ENCODE measurements at regions not wholly inside any gene's neighbourhood (a gene's known extent, or its start where the extent isn't known, plus 50 kb on each side); places are given as distances from the start of the nearest gene placed in this dataset.

DNA sequence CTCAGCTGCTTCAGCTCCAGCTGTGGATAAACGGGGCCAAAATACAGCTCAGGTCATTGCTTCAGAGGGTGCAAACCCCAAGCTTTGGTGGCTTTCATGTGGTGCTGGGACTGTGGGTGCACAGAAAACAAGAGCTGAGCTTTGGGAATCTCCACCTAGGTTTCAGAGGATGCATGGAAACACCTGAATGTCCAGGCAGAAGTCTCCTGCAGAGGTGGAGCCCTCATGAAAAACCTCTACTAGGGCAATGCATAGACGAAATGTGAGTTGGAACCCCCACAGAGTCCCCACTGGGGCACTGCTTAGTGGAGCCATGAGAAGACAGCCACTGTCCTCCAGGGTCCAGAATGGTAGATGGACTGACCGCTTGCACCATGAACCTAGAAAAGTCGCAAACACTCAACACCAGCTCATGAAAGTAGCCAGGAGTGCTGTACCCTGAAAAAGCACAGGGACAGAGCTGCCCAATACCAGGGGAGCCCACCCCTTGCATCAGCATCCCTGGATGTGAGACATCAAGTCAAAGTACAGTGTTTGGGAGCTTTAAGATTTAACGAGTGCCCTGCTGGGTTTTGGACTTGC is 147.9 kb upstream of the SOX11 start:
- Histone ChIP-seq H3K9me3 (replicated peaks; ENCODE audit: control insufficient read depth, insufficient read depth, low read length) (peaks cover 3% of the 10 kb centered on the region; the same call in 1 of the 3 replicates), H3K27me3 (replicated peaks in 1 of 2; ENCODE audit: control insufficient read depth in 2 of 2, insufficient read depth in 2 of 2, low read length in 1 of 2) (no peaks in the 10 kb centered on the region), H3K79me2 (ENCODE audit: control insufficient read depth, insufficient read depth, low read length) (no peaks in the 10 kb centered on the region), H3K4me3 (no peak overlapping the region), H3K9ac (ENCODE audit: control insufficient read depth, insufficient read depth, low read length) (no peak overlapping the region), H2AFZ (ENCODE audit: control insufficient read depth, low read depth, low read length) (no peak overlapping the region), H3K27ac (ENCODE audit: control insufficient read depth, insufficient read depth) (no peak overlapping the region), H4K20me1 (ENCODE audit: control insufficient read depth, insufficient read depth) (no peaks in the 10 kb centered on the region), H3K4me2 (ENCODE audit: control insufficient read depth, insufficient read depth) (no peak overlapping the region), H3K4me1 (ENCODE audit: control insufficient read depth, insufficient read depth, low read length) (no peaks in the 10 kb centered on the region), H3K36me3 (ENCODE audit: control insufficient read depth in 2 of 2, insufficient read depth in 2 of 2, low read length in 1 of 2) (no peaks in the 10 kb centered on the region)
- ChIA-PET RAD21 (ENCODE audit: unreplicated experiment) (no interaction called here), POLR2A (no interaction called here), CTCF (no interaction called here), SMC1A (ENCODE audit: uncharacterized antibody, unreplicated experiment) (no interaction called here)
- ATAC-seq (no peak), FAIRE-seq (no peak), DNase-seq (ENCODE audit: low read depth, low spot score) (no peak)
- TF ChIP-seq, protein P1, sequence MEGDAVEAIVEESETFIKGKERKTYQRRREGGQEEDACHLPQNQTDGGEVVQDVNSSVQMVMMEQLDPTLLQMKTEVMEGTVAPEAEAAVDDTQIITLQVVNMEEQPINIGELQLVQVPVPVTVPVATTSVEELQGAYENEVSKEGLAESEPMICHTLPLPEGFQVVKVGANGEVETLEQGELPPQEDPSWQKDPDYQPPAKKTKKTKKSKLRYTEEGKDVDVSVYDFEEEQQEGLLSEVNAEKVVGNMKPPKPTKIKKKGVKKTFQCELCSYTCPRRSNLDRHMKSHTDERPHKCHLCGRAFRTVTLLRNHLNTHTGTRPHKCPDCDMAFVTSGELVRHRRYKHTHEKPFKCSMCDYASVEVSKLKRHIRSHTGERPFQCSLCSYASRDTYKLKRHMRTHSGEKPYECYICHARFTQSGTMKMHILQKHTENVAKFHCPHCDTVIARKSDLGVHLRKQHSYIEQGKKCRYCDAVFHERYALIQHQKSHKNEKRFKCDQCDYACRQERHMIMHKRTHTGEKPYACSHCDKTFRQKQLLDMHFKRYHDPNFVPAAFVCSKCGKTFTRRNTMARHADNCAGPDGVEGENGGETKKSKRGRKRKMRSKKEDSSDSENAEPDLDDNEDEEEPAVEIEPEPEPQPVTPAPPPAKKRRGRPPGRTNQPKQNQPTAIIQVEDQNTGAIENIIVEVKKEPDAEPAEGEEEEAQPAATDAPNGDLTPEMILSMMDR (IDR thresholded peaks at IDR 0.05 in 2 of 3, conservative IDR thresholded peaks at IDR 0.05 in 1 of 3; ENCODE audit: control insufficient read depth in 2 of 3, extremely low read depth in 1 of 3, insufficient read depth in 1 of 3, low read depth in 3 of 3, low read length in 3 of 3), result no peak
- TF ChIP-seq PAX5 (IDR thresholded peaks at IDR 0.05; ENCODE audit: borderline replicate concordance, low read depth, low read length), result no peak
- TF ChIP-seq EZH2 (IDR thresholded peaks at IDR 0.05; ENCODE audit: borderline replicate concordance, control insufficient read depth, low read depth, low read length), result no peak
- no peak for TF ChIP-seq RFX5 (IDR thresholded peaks at IDR 0.05; ENCODE audit: low read depth, low read length)
- intact Hi-C loops (cut with micrococcal nuclease; ENCODE audit: unreplicated experiment) (no loop called here), in situ Hi-C loops (cut with MboI) (no loop called here)
- no TSS peak for BruUV-seq (replicated peaks)
- WGBS (ENCODE audit: insufficient coverage, insufficient replicate concordance, low lambda C conversion rate, missing lambda C conversion rate), result 3% methylated on average over 5 of the region's 5 CpGs

DNA sequence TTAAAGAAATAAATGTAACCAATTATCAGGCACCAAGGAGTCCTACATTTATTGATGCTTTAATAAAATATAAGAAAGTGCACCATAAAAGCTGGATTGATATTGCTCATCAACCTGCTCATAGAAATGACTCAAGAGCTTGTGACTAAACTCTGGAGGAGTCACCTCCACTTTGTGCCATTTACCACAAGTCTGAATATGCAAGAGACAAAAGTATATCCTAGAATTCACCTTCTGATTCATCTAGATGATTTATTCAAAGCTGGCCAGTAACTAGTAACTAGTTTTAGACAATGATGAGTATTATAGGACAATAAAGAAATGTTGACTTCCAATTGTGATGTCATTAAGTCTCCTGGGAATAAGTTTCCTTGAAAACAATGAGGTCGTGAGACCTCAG is 146.0 kb upstream of the SOX11 start:
- ChIA-PET CTCF (no interaction called here), RAD21 (ENCODE audit: unreplicated experiment) (no interaction called here), POLR2A (no interaction called here), SMC1A (ENCODE audit: uncharacterized antibody, unreplicated experiment) (no interaction called here)
- no peaks in the 10 kb centered on the region for H3K27me3 ChIP-seq (replicated peaks in 1 of 2; ENCODE audit: control insufficient read depth in 2 of 2, insufficient read depth in 2 of 2, low read length in 1 of 2)
- no peaks in the 10 kb centered on the region for H3K4me1 ChIP-seq (ENCODE audit: control insufficient read depth, insufficient read depth, low read length)
- H2AFZ ChIP-seq (ENCODE audit: control insufficient read depth, low read depth, low read length), result no peak overlapping the region
- WGBS (ENCODE audit: insufficient coverage, insufficient replicate concordance, low lambda C conversion rate, missing lambda C conversion rate), result 10% methylated on average over 1 of the region's 1 CpG
- no peaks in the 10 kb centered on the region for H4K20me1 ChIP-seq (ENCODE audit: control insufficient read depth, insufficient read depth)
- no peak overlapping the region for H3K4me3 ChIP-seq
- H3K36me3 ChIP-seq (ENCODE audit: control insufficient read depth in 2 of 2, insufficient read depth in 2 of 2, low read length in 1 of 2), result no peaks in the 10 kb centered on the region
- BruUV-seq (replicated peaks), result no TSS peak
- in situ Hi-C loops (cut with MboI) (no loop called here), intact Hi-C loops (cut with micrococcal nuclease; ENCODE audit: unreplicated experiment) (no loop called here)
- H3K79me2 ChIP-seq (ENCODE audit: control insufficient read depth, insufficient read depth, low read length), result no peaks in the 10 kb centered on the region
- peaks cover 3% of the 10 kb centered on the region; the same call in 1 of the 3 replicates for H3K9me3 ChIP-seq (replicated peaks; ENCODE audit: control insufficient read depth, insufficient read depth, low read length)
- ATAC-seq, result no peak
- H3K27ac ChIP-seq (ENCODE audit: control insufficient read depth, insufficient read depth), result no peak overlapping the region
- no peak for FAIRE-seq
- H3K4me2 ChIP-seq (ENCODE audit: control insufficient read depth, insufficient read depth), result no peak overlapping the region
- no peak overlapping the region for H3K9ac ChIP-seq (ENCODE audit: control insufficient read depth, insufficient read depth, low read length)
- no peak for DNase-seq (ENCODE audit: low read depth, low spot score)
- TF ChIP-seq, protein P2, sequence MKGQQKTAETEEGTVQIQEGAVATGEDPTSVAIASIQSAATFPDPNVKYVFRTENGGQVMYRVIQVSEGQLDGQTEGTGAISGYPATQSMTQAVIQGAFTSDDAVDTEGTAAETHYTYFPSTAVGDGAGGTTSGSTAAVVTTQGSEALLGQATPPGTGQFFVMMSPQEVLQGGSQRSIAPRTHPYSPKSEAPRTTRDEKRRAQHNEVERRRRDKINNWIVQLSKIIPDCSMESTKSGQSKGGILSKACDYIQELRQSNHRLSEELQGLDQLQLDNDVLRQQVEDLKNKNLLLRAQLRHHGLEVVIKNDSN (IDR thresholded peaks at IDR 0.05; ENCODE audit: borderline replicate concordance, extremely low read length, insufficient read depth, low read depth, low read length), result no peak
- no peak for TF ChIP-seq SMC3 (IDR thresholded peaks at IDR 0.05; ENCODE audit: borderline replicate concordance, low read length)
- TF ChIP-seq POLR2AphosphoS5 (IDR thresholded peaks at IDR 0.05; ENCODE audit: low read length), result no peak
- TF ChIP-seq FOS (IDR thresholded peaks at IDR 0.05; ENCODE audit: borderline replicate concordance, extremely low read depth, insufficient read length), result no peak
- TF ChIP-seq, protein P3, sequence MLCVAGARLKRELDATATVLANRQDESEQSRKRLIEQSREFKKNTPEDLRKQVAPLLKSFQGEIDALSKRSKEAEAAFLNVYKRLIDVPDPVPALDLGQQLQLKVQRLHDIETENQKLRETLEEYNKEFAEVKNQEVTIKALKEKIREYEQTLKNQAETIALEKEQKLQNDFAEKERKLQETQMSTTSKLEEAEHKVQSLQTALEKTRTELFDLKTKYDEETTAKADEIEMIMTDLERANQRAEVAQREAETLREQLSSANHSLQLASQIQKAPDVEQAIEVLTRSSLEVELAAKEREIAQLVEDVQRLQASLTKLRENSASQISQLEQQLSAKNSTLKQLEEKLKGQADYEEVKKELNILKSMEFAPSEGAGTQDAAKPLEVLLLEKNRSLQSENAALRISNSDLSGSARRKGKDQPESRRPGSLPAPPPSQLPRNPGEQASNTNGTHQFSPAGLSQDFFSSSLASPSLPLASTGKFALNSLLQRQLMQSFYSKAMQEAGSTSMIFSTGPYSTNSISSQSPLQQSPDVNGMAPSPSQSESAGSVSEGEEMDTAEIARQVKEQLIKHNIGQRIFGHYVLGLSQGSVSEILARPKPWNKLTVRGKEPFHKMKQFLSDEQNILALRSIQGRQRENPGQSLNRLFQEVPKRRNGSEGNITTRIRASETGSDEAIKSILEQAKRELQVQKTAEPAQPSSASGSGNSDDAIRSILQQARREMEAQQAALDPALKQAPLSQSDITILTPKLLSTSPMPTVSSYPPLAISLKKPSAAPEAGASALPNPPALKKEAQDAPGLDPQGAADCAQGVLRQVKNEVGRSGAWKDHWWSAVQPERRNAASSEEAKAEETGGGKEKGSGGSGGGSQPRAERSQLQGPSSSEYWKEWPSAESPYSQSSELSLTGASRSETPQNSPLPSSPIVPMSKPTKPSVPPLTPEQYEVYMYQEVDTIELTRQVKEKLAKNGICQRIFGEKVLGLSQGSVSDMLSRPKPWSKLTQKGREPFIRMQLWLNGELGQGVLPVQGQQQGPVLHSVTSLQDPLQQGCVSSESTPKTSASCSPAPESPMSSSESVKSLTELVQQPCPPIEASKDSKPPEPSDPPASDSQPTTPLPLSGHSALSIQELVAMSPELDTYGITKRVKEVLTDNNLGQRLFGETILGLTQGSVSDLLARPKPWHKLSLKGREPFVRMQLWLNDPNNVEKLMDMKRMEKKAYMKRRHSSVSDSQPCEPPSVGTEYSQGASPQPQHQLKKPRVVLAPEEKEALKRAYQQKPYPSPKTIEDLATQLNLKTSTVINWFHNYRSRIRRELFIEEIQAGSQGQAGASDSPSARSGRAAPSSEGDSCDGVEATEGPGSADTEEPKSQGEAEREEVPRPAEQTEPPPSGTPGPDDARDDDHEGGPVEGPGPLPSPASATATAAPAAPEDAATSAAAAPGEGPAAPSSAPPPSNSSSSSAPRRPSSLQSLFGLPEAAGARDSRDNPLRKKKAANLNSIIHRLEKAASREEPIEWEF (IDR thresholded peaks at IDR 0.05; ENCODE audit: insufficient replicate concordance, low read depth, low read length), result no peak

Measured in GM12878 (cell line).